Skin of body (tissue), 1 donor: ENCODE measurements at regions not wholly inside any gene's neighbourhood (a gene's known extent, or its start where the extent isn't known, plus 50 kb on each side); places are given as distances from the start of the nearest gene placed in this dataset.
"Not testable (repeated sequence)": the region's sequence is repeated elsewhere in the genome, so short reads cannot be mapped to it uniquely, and the experiment has no call there.

Source experiments
- DNase-seq: peaks from one replicate; lab custom pipeline; 2025; lab: John Stamatoyannopoulos, UW

DNA sequence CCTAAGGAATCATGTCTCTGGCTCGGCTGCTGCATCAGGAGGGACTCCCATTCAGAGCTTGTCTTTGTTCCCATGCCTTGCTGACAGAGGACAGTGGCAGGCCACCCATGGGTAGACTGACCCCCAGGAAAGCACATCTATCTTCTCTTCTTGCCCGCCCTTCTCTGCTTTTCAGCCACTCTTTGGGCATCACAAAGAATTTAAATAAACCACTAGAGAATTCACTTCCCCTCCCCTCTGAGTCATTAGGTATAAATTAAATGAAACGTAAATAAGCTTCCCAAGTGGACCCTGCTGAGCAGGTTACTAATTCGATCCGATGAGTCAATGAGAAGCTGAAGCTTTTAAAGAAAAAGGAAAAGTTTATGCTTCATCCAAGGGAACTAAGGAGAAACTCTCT is 97.0 kb downstream of the DRD1 start:
- DNase-seq, result no peak

DNA sequence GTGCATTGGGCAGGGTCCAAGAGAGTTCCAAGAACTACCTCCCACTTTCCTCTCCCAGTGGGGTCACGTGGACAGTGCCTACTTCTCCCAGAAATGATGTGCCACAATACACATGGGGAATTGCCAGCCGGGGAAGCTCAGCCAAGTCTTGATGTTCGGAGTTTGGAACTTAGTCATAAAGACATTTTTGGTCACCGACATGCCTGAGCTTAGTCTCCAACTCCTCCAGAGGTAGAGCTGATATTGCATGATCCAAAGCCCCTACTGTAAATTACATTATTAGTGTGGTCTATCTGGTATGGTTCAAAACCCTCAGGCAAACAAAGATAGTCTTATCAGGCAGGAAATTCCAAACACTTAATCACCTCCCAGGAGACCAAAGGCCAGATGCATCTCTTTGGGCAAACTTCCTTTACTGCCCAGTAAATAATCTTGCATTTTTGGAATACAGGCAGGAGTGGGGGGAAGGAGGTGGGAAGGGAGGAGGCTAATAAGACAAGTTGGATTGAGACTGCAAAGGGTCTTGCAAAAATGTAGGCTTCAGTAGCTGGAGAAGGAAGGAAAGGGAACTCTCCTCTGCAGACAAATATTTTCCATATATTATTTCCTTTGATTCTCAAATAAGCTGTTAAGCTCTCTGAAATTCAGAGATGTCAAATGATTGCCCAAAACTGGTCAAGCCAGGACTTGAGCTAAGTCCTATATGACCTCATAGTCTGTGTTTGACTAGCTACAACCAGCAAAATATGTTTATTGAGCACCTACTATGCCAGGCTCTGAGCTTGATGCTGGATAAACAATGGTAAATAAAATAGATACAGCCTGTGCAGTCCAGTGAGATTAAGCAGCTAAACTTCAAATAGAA is 99.4 kb downstream of the DRD1 start:
- no peak for DNase-seq

DNA sequence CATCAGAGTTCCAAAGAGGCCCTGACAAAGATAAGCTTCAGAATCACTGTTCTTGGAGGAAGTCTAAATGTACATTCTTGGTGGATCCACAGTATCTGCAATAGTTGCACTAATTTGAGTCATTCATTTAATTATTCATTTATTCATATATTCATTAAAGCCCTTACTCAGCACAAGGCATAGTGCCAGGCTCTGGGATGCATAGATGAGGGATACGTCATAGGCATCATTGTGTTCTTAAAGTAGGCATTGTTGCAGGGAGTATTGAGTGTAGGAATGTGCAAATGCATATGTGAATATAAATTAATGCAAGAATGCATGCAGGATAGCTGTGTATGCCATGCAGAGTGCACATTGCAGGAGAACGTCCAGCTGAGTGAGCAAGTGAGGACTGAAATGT is 100.7 kb downstream of the DRD1 start:
- DNase-seq, result no peak

DNA sequence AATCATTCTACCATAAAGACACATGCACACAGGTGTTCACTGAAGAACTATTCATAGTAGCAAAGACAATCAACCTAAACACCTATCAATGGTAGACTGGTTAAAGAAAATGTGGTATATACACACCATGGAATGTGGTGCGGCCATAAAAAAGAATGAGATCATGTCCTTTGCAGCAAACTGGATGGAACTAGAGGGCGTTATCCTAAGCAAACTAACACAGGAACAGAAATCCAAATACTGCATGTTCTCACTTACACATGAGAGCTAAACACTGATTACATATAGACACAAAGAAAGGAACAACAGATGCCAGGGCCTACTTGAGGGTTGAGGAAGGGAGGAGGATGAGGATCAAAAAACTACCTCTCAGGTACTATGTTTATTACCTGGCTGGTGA is 103.8 kb downstream of the DRD1 start:
- no peak for DNase-seq

- DNase-seq, result no peak
Measured at GRCh38 chr5:175337680-175338079, 106.3 kb downstream of the DRD1 start.

GRCh38 chr5:175336781-175337180 is 107.2 kb downstream of the DRD1 start:
- no peak for DNase-seq

DNA sequence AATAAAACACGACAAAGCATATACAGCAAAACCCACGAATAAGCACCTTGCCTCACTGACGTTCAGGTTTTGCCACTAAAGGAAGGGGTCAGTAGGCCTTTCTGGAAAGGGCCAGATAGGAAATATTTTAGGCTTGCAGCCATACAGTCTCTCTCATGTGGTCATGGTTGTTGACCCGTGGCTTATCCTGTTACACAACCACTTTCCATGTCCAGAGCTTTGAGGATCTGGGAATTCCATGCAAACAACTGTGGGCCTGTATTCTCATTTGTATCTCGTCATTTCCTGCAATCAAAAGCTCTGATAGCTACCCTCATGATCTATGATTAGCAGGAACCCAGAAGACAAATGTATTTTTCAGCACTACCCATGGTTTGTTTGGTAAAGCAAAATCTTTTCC is 108.3 kb downstream of the DRD1 start:
- DNase-seq, result no peak

- DNase-seq, result not testable (repeated sequence)
Measured at GRCh38 chr5:175331173-175332036, 112.6 kb downstream of the DRD1 start.

DNA sequence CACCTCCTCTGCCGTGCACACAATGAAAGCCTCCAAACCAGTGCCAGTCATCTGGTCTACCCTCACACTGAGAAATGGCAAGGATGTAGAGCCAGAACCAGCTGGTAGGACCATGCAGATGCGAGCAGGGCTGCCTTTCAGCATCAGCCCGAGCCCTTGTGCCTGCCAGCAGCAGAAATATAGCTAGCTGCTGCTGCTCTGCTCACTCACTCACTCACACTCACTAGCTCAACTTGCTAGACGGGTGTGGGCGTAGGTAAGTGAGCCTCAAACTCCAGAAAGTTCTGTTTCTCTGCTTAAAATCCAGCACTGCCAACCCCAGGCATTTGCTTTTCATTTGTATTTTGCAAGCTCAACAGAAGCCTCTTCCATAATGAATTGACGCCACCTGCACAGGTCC is 114.0 kb downstream of the DRD1 start:
- DNase-seq, result no peak

- DNase-seq, result no peak
Measured at GRCh38 chr5:175328687-175329086, 115.3 kb downstream of the DRD1 start.

- no peak for DNase-seq
Measured at GRCh38 chr5:175328176-175328575, 115.8 kb downstream of the DRD1 start.

DNA sequence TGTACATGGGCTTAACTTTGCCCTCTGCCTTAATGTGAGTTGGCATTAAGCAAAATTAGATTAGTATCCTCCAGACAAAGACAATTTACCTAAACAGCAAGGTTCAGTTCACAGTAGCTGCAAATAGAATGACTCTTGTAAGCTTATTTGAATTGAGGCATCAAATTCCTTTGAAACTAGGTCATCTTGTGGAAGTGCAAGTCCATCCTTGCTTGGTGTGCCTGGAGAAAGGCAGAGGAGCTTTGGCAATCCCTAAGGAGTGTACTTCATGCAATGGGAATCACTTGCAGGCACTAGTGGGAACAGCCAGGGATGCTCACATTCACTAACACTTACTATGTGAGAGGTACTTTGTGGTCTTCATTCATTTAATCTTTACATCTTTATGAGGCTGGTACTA is 118.3 kb downstream of the DRD1 start:
- DNase-seq, result no peak

- no peak for DNase-seq
Measured at GRCh38 chr5:175321927-175322532, 122.0 kb downstream of the DRD1 start.

GRCh38 chr5:175319199-175319598 is 124.8 kb downstream of the DRD1 start:
- no peak for DNase-seq

DNA sequence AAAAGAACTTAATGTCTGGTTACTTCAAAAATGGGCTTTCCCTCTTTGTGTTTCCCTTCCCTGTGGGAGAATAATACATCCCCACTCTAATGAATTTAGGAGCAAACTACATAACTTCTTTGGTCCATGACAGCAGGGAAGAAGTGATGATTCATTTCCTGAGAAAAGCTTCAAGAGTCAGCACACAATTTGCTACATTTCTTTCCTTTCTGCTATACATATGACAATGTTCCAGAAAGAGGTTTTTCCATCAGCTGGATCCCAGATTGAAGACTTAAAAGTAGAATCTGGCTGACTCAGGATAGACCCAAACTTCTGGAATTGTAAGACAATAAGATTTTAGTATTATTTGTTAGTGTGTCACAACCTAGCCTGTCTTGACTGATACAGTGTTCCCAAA is 126.1 kb downstream of the DRD1 start:
- no peak for DNase-seq

GRCh38 chr5:175309218-175309810 is 134.7 kb downstream of the DRD1 start:
- no peak for DNase-seq

GRCh38 chr5:175308701-175309100 is 135.3 kb downstream of the DRD1 start:
- no peak for DNase-seq

DNA sequence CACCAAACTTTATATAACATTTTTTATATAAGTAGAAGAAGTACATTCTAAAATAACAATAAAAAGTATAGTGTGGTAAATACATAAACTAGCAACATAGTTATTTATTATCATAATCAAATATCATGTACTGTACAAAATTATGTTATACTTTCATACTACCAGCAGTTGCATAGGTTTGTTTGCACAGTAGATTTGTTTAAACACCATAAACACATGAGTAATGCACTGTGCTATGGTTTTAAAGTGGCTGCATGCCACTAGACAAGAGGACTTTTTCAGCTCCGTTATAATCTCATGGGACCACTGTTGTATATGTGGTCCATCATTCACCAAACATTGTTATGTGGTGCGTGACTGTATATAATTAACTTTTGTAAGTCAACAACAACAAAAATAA is 137.6 kb downstream of the DRD1 start:
- DNase-seq, result no peak

DNA sequence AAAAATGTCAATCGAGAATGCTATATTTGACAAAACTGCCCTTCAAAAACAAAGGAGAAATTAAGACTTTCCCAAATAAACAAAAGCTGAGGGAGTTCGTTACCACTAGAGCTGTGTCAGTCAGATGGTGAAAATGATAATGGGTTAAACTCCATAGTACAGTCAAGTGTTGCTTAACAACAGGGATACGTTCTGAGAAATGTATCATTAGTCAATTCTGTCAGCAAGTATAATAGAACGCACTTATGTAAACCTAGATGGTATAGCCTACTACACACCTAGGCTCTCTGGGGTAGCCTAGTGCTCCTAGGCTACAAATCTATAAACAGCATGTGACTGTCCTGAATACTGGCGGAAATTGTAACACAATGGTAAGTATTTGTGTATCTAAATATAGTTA is 138.7 kb downstream of the DRD1 start:
- DNase-seq, result no peak

- DNase-seq, result no peak
Measured at GRCh38 chr5:175290379-175290778, 153.6 kb downstream of the DRD1 start.

DNA sequence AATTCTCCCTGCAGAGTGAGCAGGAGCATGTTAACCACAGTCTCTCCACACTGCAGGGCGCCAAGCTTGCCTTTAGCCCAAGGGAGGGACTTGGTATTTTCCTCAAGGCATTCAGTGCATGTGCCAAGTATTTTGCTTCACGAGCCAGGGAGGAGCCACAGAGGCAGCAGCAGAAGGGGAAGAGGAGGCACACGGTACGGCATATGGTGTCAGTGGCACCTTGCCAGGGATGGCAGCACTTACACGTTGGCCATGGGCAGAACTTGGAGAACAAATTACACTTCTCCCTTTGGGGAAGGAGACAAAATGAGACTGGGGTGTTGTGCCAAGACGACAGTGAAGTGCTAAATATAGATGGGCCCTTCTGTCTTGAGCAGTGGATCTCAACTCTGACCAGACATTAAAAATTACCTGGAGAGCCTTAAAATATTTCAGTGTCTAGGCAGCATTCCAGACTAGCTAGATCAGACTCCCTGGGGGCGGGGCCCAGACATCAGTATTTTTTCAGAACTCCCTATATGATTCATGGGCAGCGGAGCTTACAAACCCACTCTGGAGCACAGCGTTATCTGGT is 155.8 kb downstream of the DRD1 start:
- DNase-seq, result no peak
